Neural cell (in vitro differentiated cells): ENCODE measurements at regions not wholly inside any gene's neighbourhood (a gene's known extent, or its start where the extent isn't known, plus 50 kb on each side); places are given as distances from the start of the nearest gene placed in this dataset.

Experiments used
- H2AFZ ChIP-seq: fragments of 200-600, 300-800 bp; sonication (generic), shearing (Covaris generic); 2 replicates; pipeline ENCODE4 v1.6.0; 2014; ENCODE audit warnings: low read depth, mild to moderate bottlenecking, antibody characterized with exemption, low read length, moderate library complexity
- H3F3A ChIP-seq: fragments of 200-600 bp; shearing (Covaris generic); 2 replicates; pipeline ENCODE4 v1.6.1; 2016; ENCODE audit warnings: mild to moderate bottlenecking, moderate library complexity, mixed read lengths, antibody characterized with exemption, low read length; ENCODE audit not compliant: insufficient read depth, poor library complexity, severe bottlenecking
- H3K27ac ChIP-seq: fragments of 200-600, 300-800 bp; sonication (generic), shearing (Covaris generic); 2 replicates; pipeline ENCODE4 v1.5.1; 2014; ENCODE audit warnings: mild to moderate bottlenecking, low read length, moderate library complexity
- H3K27me3 ChIP-seq: fragments of 300-800, 200-600 bp; sonication (generic), shearing (Covaris generic); 2 replicates; pipeline ENCODE4 v1.6.0; 2014; ENCODE audit warnings: mild to moderate bottlenecking, low read depth, low read length, moderate library complexity; ENCODE audit not compliant: insufficient read depth
- H3K36me3 ChIP-seq: fragments of 300-800, 200-600 bp; sonication (generic), shearing (Covaris generic); 2 replicates; pipeline ENCODE4 v1.5.1; 2014; ENCODE audit warnings: mild to moderate bottlenecking, antibody characterized with exemption, low read length, moderate library complexity; ENCODE audit not compliant: insufficient read depth
- H3K4me2 ChIP-seq: fragments of 300-800, 200-600 bp; sonication (generic), shearing (Covaris generic); 2 replicates; pipeline ENCODE4 v1.6.0; 2014; ENCODE audit warnings: mild to moderate bottlenecking, low read length
- H3K4me3 ChIP-seq: fragments of 300-800, 200-600 bp; sonication (generic), shearing (Covaris generic); 2 replicates; pipeline ENCODE4 v1.5.1; 2014; ENCODE audit warnings: mild to moderate bottlenecking, low read length, moderate library complexity
- H3K79me2 ChIP-seq: fragments of 200-600 bp; shearing (Covaris generic); replicated peaks from 2 replicates; pipeline ENCODE4 v1.6.0; 2014; ENCODE audit warnings: mild to moderate bottlenecking, low read length, moderate library complexity; ENCODE audit not compliant: insufficient read depth
- H3K9ac ChIP-seq: fragments of 300-800, 200-600 bp; sonication (generic), shearing (Covaris generic); 2 replicates; pipeline ENCODE4 v1.6.1; 2016; ENCODE audit warnings: mild to moderate bottlenecking, low read length, mixed read lengths
- H3K9me2 ChIP-seq: fragments of 200-600 bp; shearing (Covaris generic); 2 replicates; pipeline ENCODE4 v1.6.1; 2016; ENCODE audit warnings: mild to moderate bottlenecking, low read length, mixed read lengths; ENCODE audit not compliant: insufficient read depth
- H3K9me3 ChIP-seq: fragments of 200-600, 300-800 bp; sonication (generic), shearing (Covaris generic); 2 replicates; pipeline ENCODE4 v1.6.1; 2016; ENCODE audit warnings: mild to moderate bottlenecking, mixed run types, low read length, moderate library complexity, mixed read lengths
- H4K20me1 ChIP-seq: fragments of 200-600 bp; shearing (Covaris generic); 2 replicates; pipeline ENCODE4 v1.6.1; 2016; ENCODE audit warnings: mild to moderate bottlenecking, mixed run types; ENCODE audit not compliant: insufficient read depth
- CTCF ChIP-seq: fragments of 450-650 bp; IDR thresholded peaks from 2 replicates; pipeline ENCODE4 v1.5.1; 2014; ENCODE audit warnings: antibody characterized with exemption, mild to moderate bottlenecking, moderate library complexity; ENCODE audit not compliant: poor library complexity, severe bottlenecking
- EP300 ChIP-seq: fragments of 450-650 bp; conservative IDR thresholded peaks from 2 replicates; pipeline ENCODE4 v1.6.1; 2014; ENCODE audit warnings: antibody characterized with exemption, mild to moderate bottlenecking, moderate library complexity; ENCODE audit not compliant: poor library complexity, severe bottlenecking
- EZH2 ChIP-seq: fragments of 200-600, 300-800 bp; shearing (Covaris generic), sonication (generic); IDR thresholded peaks from 2 replicates; pipeline ENCODE4 v1.6.1; 2014; ENCODE audit warnings: antibody characterized with exemption, low read length, borderline replicate concordance, mild to moderate bottlenecking; ENCODE audit not compliant: insufficient read depth, poor library complexity, severe bottlenecking
- MXI1 ChIP-seq: fragments of 450-650 bp; conservative IDR thresholded peaks from 2 replicates; pipeline ENCODE4 v1.6.1; 2014; ENCODE audit warnings: antibody characterized with exemption, mild to moderate bottlenecking; ENCODE audit not compliant: poor library complexity, severe bottlenecking
- POLR2AphosphoS5 ChIP-seq: IDR thresholded peaks from 2 replicates; pipeline ENCODE4 v1.6.1; 2012
- RAD21 ChIP-seq: fragments of 450-650 bp; conservative IDR thresholded peaks from 2 replicates; pipeline ENCODE4 v1.6.1; 2014; ENCODE audit warnings: antibody characterized with exemption, mild to moderate bottlenecking, moderate library complexity
- REST ChIP-seq: IDR thresholded peaks from 2 replicates; pipeline ENCODE4 v1.6.1; 2012; ENCODE audit warnings: borderline replicate concordance
- SMC3 ChIP-seq: fragments of 450-650 bp; conservative IDR thresholded peaks from 2 replicates; pipeline ENCODE4 v1.6.1; 2014; ENCODE audit warnings: antibody characterized with exemption, mild to moderate bottlenecking, moderate library complexity; ENCODE audit not compliant: poor library complexity
- TAF1 ChIP-seq: IDR thresholded peaks from 2 replicates; pipeline ENCODE4 v1.6.1; 2012; ENCODE audit warnings: low read depth

DNA sequence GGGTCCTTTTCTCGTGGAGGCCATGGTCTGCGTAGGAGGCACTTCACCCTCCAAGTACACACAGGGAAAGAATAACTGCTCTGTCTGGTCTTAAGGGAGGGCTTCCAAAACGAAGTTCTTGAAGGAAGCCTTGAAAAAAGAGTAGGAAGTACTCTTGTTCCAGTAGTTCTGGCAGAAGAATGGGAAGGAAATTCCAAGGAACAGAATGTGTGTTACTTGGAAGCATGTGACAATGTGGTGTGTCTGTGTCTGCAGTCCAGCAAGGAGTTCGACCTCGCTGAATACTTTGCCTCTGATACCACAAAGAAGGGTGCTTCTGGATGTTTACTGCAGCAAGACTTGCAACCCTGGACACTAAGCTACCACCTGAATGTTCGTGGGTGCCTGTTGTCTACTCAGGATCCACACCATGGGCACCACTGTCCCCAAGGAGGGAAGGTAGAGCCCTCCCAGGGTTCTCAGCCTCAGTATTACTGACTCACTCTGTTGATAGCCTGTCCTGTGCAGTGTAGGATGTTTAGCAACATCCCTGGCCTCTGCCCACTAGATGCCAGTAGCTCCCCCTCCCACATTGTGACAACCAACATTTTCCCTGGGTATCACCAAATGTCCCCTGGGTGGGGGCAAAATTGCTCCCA lies 471.6 kb upstream of the CDH4 start:
- H2AFZ ChIP-seq = no peak overlapping the region
- no peaks in the 10 kb centered on the region for H3K9me2 ChIP-seq
- H3K79me2 ChIP-seq = no peaks in the 10 kb centered on the region
- H3K9me3 ChIP-seq = no peaks in the 10 kb centered on the region
- H3K4me3 ChIP-seq = no peak overlapping the region
- no peaks in the 10 kb centered on the region for H3K36me3 ChIP-seq
- no peak overlapping the region for H3K4me2 ChIP-seq
- no peaks in the 10 kb centered on the region for H3F3A ChIP-seq
- no peak for TF ChIP-seq TAF1
- no peak for TF ChIP-seq EP300
- no peak for TF ChIP-seq POLR2AphosphoS5
- no peak for TF ChIP-seq REST
- TF ChIP-seq SMC3 = no peak
- no peak for TF ChIP-seq CTCF
- no peak for TF ChIP-seq EZH2
- no peak for TF ChIP-seq RAD21
- TF ChIP-seq MXI1 = no peak
- H3K27me3 ChIP-seq = no peaks in the 10 kb centered on the region
- no peak overlapping the region for H3K9ac ChIP-seq
- no peaks in the 10 kb centered on the region for H4K20me1 ChIP-seq
- H3K27ac ChIP-seq = no peak overlapping the region

GRCh38 chr20:60782959-60783625 lies 469.0 kb upstream of the CDH4 start:
- Histone ChIP-seq H3K27me3 (no peaks in the 10 kb centered on the region), H3K27ac (no peak overlapping the region), H3K4me3 (no peak overlapping the region), H4K20me1 (no peaks in the 10 kb centered on the region), H3K79me2 (no peaks in the 10 kb centered on the region), H3K4me2 (no peak overlapping the region), H2AFZ (no peak overlapping the region), H3F3A (no peaks in the 10 kb centered on the region), H3K36me3 (no peaks in the 10 kb centered on the region), H3K9ac (no peak overlapping the region), H3K9me3 (no peaks in the 10 kb centered on the region), H3K9me2 (no peaks in the 10 kb centered on the region)
- no peak for TF ChIP-seq EP300
- TF ChIP-seq TAF1 = no peak
- TF ChIP-seq EZH2 = no peak
- TF ChIP-seq CTCF = no peak
